GM13976 (cell line): ENCODE measurements at regions not wholly inside any gene's neighbourhood (a gene's known extent, or its start where the extent isn't known, plus 50 kb on each side); places are given as distances from the start of the nearest gene placed in this dataset.
"Not testable (repeated sequence)": the region's sequence is repeated elsewhere in the genome, so short reads cannot be mapped to it uniquely, and the experiment has no call there.

Source experiments
- DNase-seq: peaks from one replicate; pipeline ENCODE4 v3.0.0; 2012; ENCODE audit warnings: low spot score
- in situ Hi-C: fragments of 300-500 bp; cut with MboI; formaldehyde crosslinking; loops from one replicate; pipeline ENCODE4 v1.12.0; 2022; ENCODE audit warnings: low sequenced_read_pairs, mixed read lengths, inconsistent platforms; ENCODE audit not compliant: unreplicated experiment
- TF ChIP-seq, protein P1 (sequence below): IDR thresholded peaks from 2 replicates; pipeline ENCODE4 v1.5.1; 2012; ENCODE audit warnings: borderline replicate concordance, mild to moderate bottlenecking; ENCODE audit not compliant: insufficient read depth; ENCODE audit errors: extremely low read depth, missing control alignments, control extremely low read depth

DNA sequence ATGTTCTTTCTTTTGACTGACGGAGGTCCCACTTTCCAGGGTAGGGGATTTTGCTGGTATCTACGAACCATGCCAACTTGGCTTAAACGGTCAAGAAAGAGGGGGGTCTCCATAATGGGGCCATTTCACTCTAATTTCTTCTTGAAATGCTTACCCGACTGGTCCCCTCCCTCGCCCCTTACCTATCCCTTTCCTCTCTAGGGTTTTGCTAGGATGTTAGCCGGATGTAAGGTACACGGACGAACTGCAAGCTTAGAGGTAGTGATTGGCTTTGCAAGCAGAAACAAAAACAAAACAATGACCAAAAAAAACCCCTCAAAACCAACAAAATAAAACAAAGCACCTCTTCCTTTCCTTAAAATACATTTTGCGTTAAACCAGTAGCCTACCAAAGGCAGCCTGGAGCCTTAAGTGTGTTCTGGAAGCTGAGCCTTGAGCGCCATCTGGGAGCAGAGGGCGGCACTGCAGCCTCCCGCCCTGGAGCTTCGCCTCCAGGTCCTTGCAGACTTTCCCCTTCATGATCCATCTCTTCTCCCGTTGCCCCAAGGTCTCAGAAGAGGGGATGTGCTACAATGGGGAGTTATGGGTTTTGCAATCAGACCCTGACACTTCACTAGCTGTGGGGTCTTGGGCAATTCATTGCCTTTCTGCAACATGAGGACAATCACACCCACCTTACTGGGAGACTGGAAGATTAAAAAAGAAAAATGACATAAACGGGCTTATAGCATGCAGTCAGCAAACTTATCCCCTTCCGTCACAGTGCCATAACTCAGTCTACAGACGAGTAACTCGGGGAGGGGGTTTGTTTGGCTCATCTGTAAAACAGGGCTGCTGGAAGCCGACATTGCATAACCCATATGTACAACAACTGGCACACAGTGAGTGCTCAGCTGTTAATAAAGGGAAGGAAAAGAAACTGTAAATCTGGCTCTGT, 125.9 kb upstream of the RRN3 start:
- in situ Hi-C loops, DNase-seq: not testable (repeated sequence)

DNA sequence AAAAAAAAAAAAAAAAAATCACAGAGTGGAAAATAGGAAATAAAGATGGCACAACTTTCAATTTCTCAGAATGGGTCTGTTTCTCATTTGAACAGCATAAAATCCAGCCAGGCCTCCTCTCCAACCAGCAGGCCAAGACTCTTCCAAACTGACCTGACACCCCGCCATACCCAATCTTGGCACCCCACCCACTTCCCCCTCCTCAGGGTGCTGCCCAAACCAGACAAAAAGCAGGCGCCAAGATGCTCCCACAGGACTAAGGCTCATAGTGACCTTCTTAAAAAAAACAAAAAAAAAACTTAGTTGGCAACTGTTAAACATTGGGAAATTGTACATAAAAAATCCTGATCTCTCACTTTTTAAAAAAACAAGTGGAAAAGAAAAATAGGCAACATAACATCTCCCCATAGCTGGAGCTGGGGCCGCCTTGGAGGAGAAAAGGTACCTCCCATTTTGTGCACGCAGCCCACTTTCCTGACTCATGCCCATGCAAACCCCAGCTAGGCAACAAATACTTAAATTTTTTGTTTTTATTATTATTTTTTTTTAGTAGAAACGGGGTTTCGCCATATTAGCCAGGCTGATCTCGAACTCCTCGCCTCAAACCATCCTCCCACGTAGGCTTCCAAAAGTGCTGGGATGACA, 124.9 kb upstream of the RRN3 start:
- DNase-seq, in situ Hi-C loops: not testable (repeated sequence)

More for the DNA sequence above, 125.9 kb upstream of the RRN3 start:
- TF ChIP-seq, protein P1, sequence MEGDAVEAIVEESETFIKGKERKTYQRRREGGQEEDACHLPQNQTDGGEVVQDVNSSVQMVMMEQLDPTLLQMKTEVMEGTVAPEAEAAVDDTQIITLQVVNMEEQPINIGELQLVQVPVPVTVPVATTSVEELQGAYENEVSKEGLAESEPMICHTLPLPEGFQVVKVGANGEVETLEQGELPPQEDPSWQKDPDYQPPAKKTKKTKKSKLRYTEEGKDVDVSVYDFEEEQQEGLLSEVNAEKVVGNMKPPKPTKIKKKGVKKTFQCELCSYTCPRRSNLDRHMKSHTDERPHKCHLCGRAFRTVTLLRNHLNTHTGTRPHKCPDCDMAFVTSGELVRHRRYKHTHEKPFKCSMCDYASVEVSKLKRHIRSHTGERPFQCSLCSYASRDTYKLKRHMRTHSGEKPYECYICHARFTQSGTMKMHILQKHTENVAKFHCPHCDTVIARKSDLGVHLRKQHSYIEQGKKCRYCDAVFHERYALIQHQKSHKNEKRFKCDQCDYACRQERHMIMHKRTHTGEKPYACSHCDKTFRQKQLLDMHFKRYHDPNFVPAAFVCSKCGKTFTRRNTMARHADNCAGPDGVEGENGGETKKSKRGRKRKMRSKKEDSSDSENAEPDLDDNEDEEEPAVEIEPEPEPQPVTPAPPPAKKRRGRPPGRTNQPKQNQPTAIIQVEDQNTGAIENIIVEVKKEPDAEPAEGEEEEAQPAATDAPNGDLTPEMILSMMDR: peak; percentile 47

DNA sequence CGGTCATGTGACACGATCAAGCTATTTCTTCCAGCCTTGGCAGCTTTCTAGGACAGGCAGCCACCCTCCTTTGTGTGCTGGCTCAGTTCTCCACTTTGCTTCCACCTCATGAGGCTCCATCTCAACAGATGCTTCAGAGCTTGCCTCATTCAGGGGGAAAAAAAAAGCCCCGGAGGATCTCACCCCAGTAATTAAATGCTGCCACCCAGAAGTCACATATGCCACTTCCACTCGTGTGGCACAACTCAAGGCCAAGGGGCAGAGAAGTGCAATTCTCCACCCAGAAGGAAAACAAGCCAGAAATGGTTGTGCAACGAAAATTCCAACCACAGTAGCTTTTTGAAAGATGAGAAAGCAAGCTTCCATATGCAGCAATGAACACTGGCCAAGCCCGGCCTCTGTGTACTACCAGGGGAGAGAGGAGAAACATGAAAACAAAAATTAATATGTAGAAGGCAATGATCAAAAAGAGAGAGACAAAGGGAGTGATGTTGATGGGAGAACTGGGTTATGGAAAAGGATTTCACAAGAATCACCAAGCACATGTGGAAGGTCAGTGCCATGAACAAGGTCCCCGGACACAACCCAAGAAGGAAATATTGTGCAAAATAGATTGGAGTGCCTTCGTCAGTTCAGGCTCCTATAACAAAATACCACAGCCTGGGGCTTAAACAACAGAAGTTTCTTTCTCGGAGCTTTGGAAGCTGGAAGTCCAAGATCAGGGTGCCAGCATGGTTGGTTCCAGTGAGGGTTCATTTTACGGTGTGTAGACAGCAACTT, 113.3 kb upstream of the RRN3 start:
- in situ Hi-C loops, DNase-seq: not testable (repeated sequence)

DNA sequence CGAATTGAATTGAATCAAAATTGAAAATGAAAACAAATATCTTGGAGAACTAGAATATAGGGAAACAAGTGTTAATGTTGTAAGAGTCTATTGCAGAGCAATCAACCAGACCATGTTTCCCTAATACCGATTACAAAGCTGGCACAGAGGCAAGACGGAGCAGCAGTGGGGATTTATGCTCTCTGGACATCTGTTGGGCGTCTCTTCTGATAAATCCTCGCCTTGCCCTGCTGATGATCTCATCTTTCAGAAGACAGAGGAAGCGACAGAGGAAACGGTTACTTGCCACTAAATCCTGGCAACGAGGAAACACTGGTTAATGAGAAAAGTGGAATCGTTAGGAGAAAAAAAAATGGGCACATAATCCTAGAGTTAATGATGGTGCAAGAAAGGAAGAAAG, 112.4 kb upstream of the RRN3 start:
- in situ Hi-C loops: not testable (repeated sequence)

DNA sequence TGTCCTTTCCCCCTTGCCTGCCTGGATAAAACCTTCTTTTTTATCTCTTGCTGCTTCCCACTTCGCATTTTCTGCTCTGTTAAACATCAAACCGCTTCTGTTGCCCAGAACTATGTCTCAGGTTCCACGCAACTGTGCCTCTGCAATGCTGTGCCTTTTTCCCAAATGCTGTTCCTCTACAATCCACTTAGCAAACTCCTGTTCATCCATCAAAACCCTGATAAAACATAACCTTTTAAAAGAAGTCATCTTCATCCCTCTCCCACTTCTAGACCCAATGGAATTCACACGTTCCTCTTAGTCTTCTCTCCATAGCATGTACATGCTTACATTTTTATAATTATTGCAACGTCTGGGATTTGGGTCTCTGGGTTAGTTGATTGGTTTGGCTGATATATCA, 111.9 kb upstream of the RRN3 start:
- in situ Hi-C loops, DNase-seq: not testable (repeated sequence)

More for the DNA sequence above, 112.4 kb upstream of the RRN3 start:
- not testable (repeated sequence) for DNase-seq

DNA sequence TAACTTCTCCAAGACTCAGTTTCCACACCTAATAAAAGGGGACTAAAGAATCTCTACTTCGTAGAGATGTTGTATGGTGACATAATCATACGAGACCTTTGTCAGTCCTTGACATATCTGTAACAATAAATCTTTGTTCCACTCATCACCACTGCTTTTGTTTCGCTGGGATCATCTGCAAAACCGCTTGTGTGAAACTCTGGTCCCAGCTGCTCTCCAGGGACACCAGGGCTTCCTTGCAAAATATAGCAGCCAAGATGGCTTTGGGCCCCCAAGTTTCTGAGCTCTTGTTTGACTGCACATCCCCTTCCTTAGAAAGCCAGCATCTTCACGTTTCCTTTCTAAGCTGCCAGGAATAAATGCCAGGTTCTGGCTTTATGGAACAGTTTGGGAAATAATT, 110.5 kb upstream of the RRN3 start:
- DNase-seq, in situ Hi-C loops: not testable (repeated sequence)

DNA sequence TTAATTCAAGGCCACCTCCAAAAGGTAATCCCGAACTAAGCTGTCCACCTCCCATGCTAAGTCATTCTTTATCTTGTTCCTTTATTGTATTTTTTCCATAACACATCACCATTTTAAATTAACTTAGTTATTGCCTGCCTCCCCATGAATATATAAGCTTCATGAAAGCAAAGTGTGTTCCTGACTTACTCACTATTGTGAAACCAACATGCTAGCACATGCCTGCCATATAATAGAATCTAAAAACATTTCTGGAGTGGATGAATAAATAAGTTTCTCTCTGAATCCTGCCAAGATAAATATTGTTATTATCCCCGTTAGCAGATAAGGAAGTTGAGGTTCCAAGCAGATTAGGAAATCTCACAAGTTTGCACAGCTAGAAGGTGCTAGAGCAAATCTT, 98.7 kb upstream of the RRN3 start:
- in situ Hi-C loops: not testable (repeated sequence)

DNA sequence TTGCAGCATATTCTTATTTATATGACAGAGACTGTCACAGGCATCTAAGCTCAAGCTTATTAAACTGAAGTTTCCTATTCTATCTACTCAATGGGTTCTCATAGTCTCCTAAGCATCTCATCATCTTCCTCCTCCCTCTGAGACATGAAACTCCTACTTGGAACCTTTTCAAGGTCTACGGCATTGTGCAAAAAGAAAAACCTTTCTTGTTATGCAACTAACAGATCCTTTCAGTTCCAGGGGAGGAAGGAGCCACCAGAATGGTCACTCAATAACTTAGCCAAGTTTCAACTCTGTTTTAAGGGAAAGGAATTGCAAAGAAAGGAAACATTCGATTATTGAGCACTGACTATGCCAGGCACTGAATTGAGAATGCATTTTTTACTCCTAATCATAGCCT, 98.1 kb upstream of the RRN3 start:
- in situ Hi-C loops, DNase-seq: not testable (repeated sequence)

More for the DNA sequence above, 98.7 kb upstream of the RRN3 start:
- DNase-seq: not testable (repeated sequence)

DNA sequence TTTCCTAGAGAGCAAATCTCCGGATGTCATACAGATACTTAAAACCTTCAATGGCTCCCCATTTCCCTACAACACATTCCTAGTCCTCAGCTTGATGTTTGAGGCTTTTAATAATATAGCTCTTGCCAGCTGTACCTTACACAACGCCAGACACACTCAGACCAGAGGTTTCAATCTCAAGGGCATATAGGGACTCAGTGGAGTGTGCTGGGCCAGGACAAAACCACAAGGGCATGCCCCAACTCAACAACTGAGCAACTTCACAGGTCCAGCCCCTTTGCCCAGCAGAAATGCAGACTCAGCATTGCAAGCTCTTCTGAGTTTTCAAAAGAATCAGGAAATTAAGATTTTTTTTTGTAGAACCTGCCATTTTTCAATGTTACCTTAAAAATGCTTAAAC, 95.4 kb upstream of the RRN3 start:
- in situ Hi-C loops: not testable (repeated sequence)

More for the DNA sequence above, 95.4 kb upstream of the RRN3 start:
- not testable (repeated sequence) for DNase-seq
